ENCODE measurements at regions not wholly inside any gene's neighbourhood (a gene's known extent, or its start where the extent isn't known, plus 50 kb on each side); places are given as distances from the start of the nearest gene placed in this dataset.

- no peaks in the 10 kb centered on the region for H3K4me1 ChIP-seq (ENCODE audit: control insufficient read depth, insufficient read depth, low read length, poor library complexity, severe bottlenecking)
- no peaks in the 10 kb centered on the region for H3K27me3 ChIP-seq (replicated peaks; ENCODE audit: control insufficient read depth, insufficient read depth, low read length, poor library complexity, severe bottlenecking)
- no peak overlapping the region for H3K27ac ChIP-seq (ENCODE audit: insufficient read depth, low read length, poor library complexity, severe bottlenecking)
- no peaks in the 10 kb centered on the region for H3K9me3 ChIP-seq (ENCODE audit: control insufficient read depth, low read length)
- DNase-seq = no peak
- no peak overlapping the region for H3K4me3 ChIP-seq (ENCODE audit: insufficient read depth, low read depth, low read length, poor library complexity, severe bottlenecking)
- no peaks in the 10 kb centered on the region for H3K36me3 ChIP-seq (ENCODE audit: control insufficient read depth, insufficient read depth, low read length)
Measured at GRCh38 chr13:53873558-53873957, 844.9 kb downstream of the OLFM4 start.

- no peaks in the 10 kb centered on the region for H3K9me3 ChIP-seq (ENCODE audit: control insufficient read depth, low read length)
- no peaks in the 10 kb centered on the region for H3K27me3 ChIP-seq (replicated peaks; ENCODE audit: control insufficient read depth, insufficient read depth, low read length, poor library complexity, severe bottlenecking)
- no peak overlapping the region for H3K27ac ChIP-seq (ENCODE audit: insufficient read depth, low read length, poor library complexity, severe bottlenecking)
- no peaks in the 10 kb centered on the region for H3K4me1 ChIP-seq (ENCODE audit: control insufficient read depth, insufficient read depth, low read length, poor library complexity, severe bottlenecking)
- no peak for DNase-seq
- H3K36me3 ChIP-seq (ENCODE audit: control insufficient read depth, insufficient read depth, low read length) = no peaks in the 10 kb centered on the region
- H3K4me3 ChIP-seq (ENCODE audit: insufficient read depth, low read depth, low read length, poor library complexity, severe bottlenecking) = no peak overlapping the region
Measured at GRCh38 chr13:53878861-53879260, 850.2 kb downstream of the OLFM4 start.

- Histone ChIP-seq H3K27me3 (replicated peaks; ENCODE audit: control insufficient read depth, insufficient read depth, low read length, poor library complexity, severe bottlenecking) (no peaks in the 10 kb centered on the region), H3K36me3 (ENCODE audit: control insufficient read depth, insufficient read depth, low read length) (no peaks in the 10 kb centered on the region), H3K4me3 (ENCODE audit: insufficient read depth, low read depth, low read length, poor library complexity, severe bottlenecking) (no peak overlapping the region), H3K9me3 (ENCODE audit: control insufficient read depth, low read length) (no peaks in the 10 kb centered on the region), H3K4me1 (ENCODE audit: control insufficient read depth, insufficient read depth, low read length, poor library complexity, severe bottlenecking) (no peaks in the 10 kb centered on the region), H3K27ac (ENCODE audit: insufficient read depth, low read length, poor library complexity, severe bottlenecking) (no peak overlapping the region)
- no peak for DNase-seq
Measured at GRCh38 chr13:53885997-53886396, 857.4 kb downstream of the OLFM4 start.

GRCh38 chr13:53890696-53891095, 862.1 kb downstream of the OLFM4 start:
- Histone ChIP-seq H3K4me3 (ENCODE audit: insufficient read depth, low read depth, low read length, poor library complexity, severe bottlenecking) (no peak overlapping the region), H3K9me3 (ENCODE audit: control insufficient read depth, low read length) (no peaks in the 10 kb centered on the region), H3K27me3 (replicated peaks; ENCODE audit: control insufficient read depth, insufficient read depth, low read length, poor library complexity, severe bottlenecking) (no peaks in the 10 kb centered on the region), H3K4me1 (ENCODE audit: control insufficient read depth, insufficient read depth, low read length, poor library complexity, severe bottlenecking) (no peaks in the 10 kb centered on the region), H3K36me3 (ENCODE audit: control insufficient read depth, insufficient read depth, low read length) (no peaks in the 10 kb centered on the region), H3K27ac (ENCODE audit: insufficient read depth, low read length, poor library complexity, severe bottlenecking) (no peak overlapping the region)
- DNase-seq = no peak

- Histone ChIP-seq H3K4me1 (ENCODE audit: control insufficient read depth, insufficient read depth, low read length, poor library complexity, severe bottlenecking) (no peaks in the 10 kb centered on the region), H3K4me3 (ENCODE audit: insufficient read depth, low read depth, low read length, poor library complexity, severe bottlenecking) (no peak overlapping the region), H3K27ac (ENCODE audit: insufficient read depth, low read length, poor library complexity, severe bottlenecking) (no peak overlapping the region), H3K9me3 (ENCODE audit: control insufficient read depth, low read length) (no peaks in the 10 kb centered on the region), H3K27me3 (replicated peaks; ENCODE audit: control insufficient read depth, insufficient read depth, low read length, poor library complexity, severe bottlenecking) (no peaks in the 10 kb centered on the region), H3K36me3 (ENCODE audit: control insufficient read depth, insufficient read depth, low read length) (no peaks in the 10 kb centered on the region)
- no peak for DNase-seq
Measured at GRCh38 chr13:53901593-53901992, 873.0 kb downstream of the OLFM4 start.

- Histone ChIP-seq H3K36me3 (ENCODE audit: control insufficient read depth, insufficient read depth, low read length) (no peaks in the 10 kb centered on the region), H3K27me3 (replicated peaks; ENCODE audit: control insufficient read depth, insufficient read depth, low read length, poor library complexity, severe bottlenecking) (no peaks in the 10 kb centered on the region), H3K9me3 (ENCODE audit: control insufficient read depth, low read length) (no peaks in the 10 kb centered on the region), H3K27ac (ENCODE audit: insufficient read depth, low read length, poor library complexity, severe bottlenecking) (no peak overlapping the region), H3K4me1 (ENCODE audit: control insufficient read depth, insufficient read depth, low read length, poor library complexity, severe bottlenecking) (no peaks in the 10 kb centered on the region), H3K4me3 (ENCODE audit: insufficient read depth, low read depth, low read length, poor library complexity, severe bottlenecking) (no peak overlapping the region)
- DNase-seq = no peak
Measured at GRCh38 chr13:53907891-53908290, 879.3 kb downstream of the OLFM4 start.

GRCh38 chr13:53920916-53921315, 892.3 kb downstream of the OLFM4 start:
- Histone ChIP-seq H3K4me3 (ENCODE audit: insufficient read depth, low read depth, low read length, poor library complexity, severe bottlenecking) (no peak overlapping the region), H3K4me1 (ENCODE audit: control insufficient read depth, insufficient read depth, low read length, poor library complexity, severe bottlenecking) (no peaks in the 10 kb centered on the region), H3K27ac (ENCODE audit: insufficient read depth, low read length, poor library complexity, severe bottlenecking) (no peak overlapping the region), H3K27me3 (replicated peaks; ENCODE audit: control insufficient read depth, insufficient read depth, low read length, poor library complexity, severe bottlenecking) (no peaks in the 10 kb centered on the region), H3K9me3 (ENCODE audit: control insufficient read depth, low read length) (no peaks in the 10 kb centered on the region), H3K36me3 (ENCODE audit: control insufficient read depth, insufficient read depth, low read length) (no peaks in the 10 kb centered on the region)
- DNase-seq = no peak

- Histone ChIP-seq H3K27me3 (replicated peaks; ENCODE audit: control insufficient read depth, insufficient read depth, low read length, poor library complexity, severe bottlenecking) (no peaks in the 10 kb centered on the region), H3K4me1 (ENCODE audit: control insufficient read depth, insufficient read depth, low read length, poor library complexity, severe bottlenecking) (no peaks in the 10 kb centered on the region), H3K27ac (ENCODE audit: insufficient read depth, low read length, poor library complexity, severe bottlenecking) (no peak overlapping the region), H3K36me3 (ENCODE audit: control insufficient read depth, insufficient read depth, low read length) (no peaks in the 10 kb centered on the region), H3K4me3 (ENCODE audit: insufficient read depth, low read depth, low read length, poor library complexity, severe bottlenecking) (no peak overlapping the region), H3K9me3 (ENCODE audit: control insufficient read depth, low read length) (no peaks in the 10 kb centered on the region)
- no peak for DNase-seq
Measured at GRCh38 chr13:53921473-53921872, 892.9 kb downstream of the OLFM4 start.

- H3K27me3 ChIP-seq (replicated peaks; ENCODE audit: control insufficient read depth, insufficient read depth, low read length, poor library complexity, severe bottlenecking) = no peaks in the 10 kb centered on the region
- H3K9me3 ChIP-seq (ENCODE audit: control insufficient read depth, low read length) = no peaks in the 10 kb centered on the region
- no peak for DNase-seq
- no peak overlapping the region for H3K27ac ChIP-seq (ENCODE audit: insufficient read depth, low read length, poor library complexity, severe bottlenecking)
- H3K4me1 ChIP-seq (ENCODE audit: control insufficient read depth, insufficient read depth, low read length, poor library complexity, severe bottlenecking) = no peaks in the 10 kb centered on the region
- no peaks in the 10 kb centered on the region for H3K36me3 ChIP-seq (ENCODE audit: control insufficient read depth, insufficient read depth, low read length)
- no peak overlapping the region for H3K4me3 ChIP-seq (ENCODE audit: insufficient read depth, low read depth, low read length, poor library complexity, severe bottlenecking)
Measured at GRCh38 chr13:53941588-53942190, 913.1 kb downstream of the OLFM4 start.

- Histone ChIP-seq H3K4me3 (ENCODE audit: insufficient read depth, low read depth, low read length, poor library complexity, severe bottlenecking) (no peak overlapping the region), H3K9me3 (ENCODE audit: control insufficient read depth, low read length) (no peaks in the 10 kb centered on the region), H3K4me1 (ENCODE audit: control insufficient read depth, insufficient read depth, low read length, poor library complexity, severe bottlenecking) (no peaks in the 10 kb centered on the region), H3K27me3 (replicated peaks; ENCODE audit: control insufficient read depth, insufficient read depth, low read length, poor library complexity, severe bottlenecking) (no peaks in the 10 kb centered on the region), H3K27ac (ENCODE audit: insufficient read depth, low read length, poor library complexity, severe bottlenecking) (no peak overlapping the region), H3K36me3 (ENCODE audit: control insufficient read depth, insufficient read depth, low read length) (no peaks in the 10 kb centered on the region)
- no peak for DNase-seq
Measured at GRCh38 chr13:53946500-53946899, 917.9 kb downstream of the OLFM4 start.
